Stimulated activated CD4-positive, alpha-beta T cell treated with anti-CD3 and anti-CD28 coated beads, Interleukin-12 subunit alpha, Interleukin-12 subunit beta, amount 100 ng/mL, for 48 hours (primary cell): ENCODE measurements at regions not wholly inside any gene's neighbourhood (a gene's known extent, or its start where the extent isn't known, plus 50 kb on each side); places are given as distances from the start of the nearest gene placed in this dataset.

ENCODE experiments used
- DNase-seq, 3 donors: peaks; one replicate each; pipeline ENCODE4 v3.0.0-alpha.2; 2020; ENCODE audit warnings: low read depth in 2 of 3, low spot score in 1 of 3

- DNase-seq: no peak
These were observed 146.4 kb downstream of the CHST1 start for GRCh38 chr11:45518833-45519535.

- DNase-seq: no peak
These were observed 147.1 kb downstream of the CHST1 start for GRCh38 chr11:45518141-45518832.

GRCh38 chr11:45517171-45517770 lies 148.2 kb downstream of the CHST1 start:
- DNase-seq: no peak

GRCh38 chr11:45513821-45514340 lies 151.5 kb downstream of the CHST1 start:
- DNase-seq: no peak

- DNase-seq: no peak
These were observed 152.8 kb downstream of the CHST1 start for GRCh38 chr11:45512471-45513148.

- DNase-seq: no peak
These were observed 153.9 kb downstream of the CHST1 start for GRCh38 chr11:45511566-45511965.

- no peak for DNase-seq
These were observed 157.5 kb downstream of the CHST1 start for GRCh38 chr11:45507916-45508315.

- no peak for DNase-seq
These were observed 162.1 kb downstream of the CHST1 start for GRCh38 chr11:45503311-45503710.

GRCh38 chr11:45502226-45502545 lies 163.2 kb downstream of the CHST1 start:
- DNase-seq: no peak

GRCh38 chr11:45501392-45502225 lies 163.8 kb downstream of the CHST1 start:
- no peak for DNase-seq

- DNase-seq: no peak
These were observed 165.0 kb downstream of the CHST1 start for GRCh38 chr11:45500451-45500850.

- no peak for DNase-seq
These were observed 170.7 kb downstream of the CHST1 start for GRCh38 chr11:45494738-45495137.

GRCh38 chr11:45489281-45489905 lies 176.0 kb downstream of the CHST1 start:
- no peak for DNase-seq

- DNase-seq: no peak
These were observed 179.0 kb downstream of the CHST1 start for GRCh38 chr11:45486461-45486860.

GRCh38 chr11:45485070-45485707 lies 180.2 kb downstream of the CHST1 start:
- DNase-seq: no peak

- DNase-seq: no peak
These were observed 181.0 kb downstream of the CHST1 start for GRCh38 chr11:45484326-45484883.

GRCh38 chr11:45483416-45483815 lies 182.0 kb downstream of the CHST1 start:
- DNase-seq: no peak

GRCh38 chr11:45482331-45482730 lies 183.1 kb downstream of the CHST1 start:
- no peak for DNase-seq

GRCh38 chr11:45481026-45481425 lies 184.4 kb downstream of the CHST1 start:
- DNase-seq: no peak

- no peak for DNase-seq
These were observed 187.8 kb downstream of the CHST1 start for GRCh38 chr11:45477588-45477987.
